ENCODE measurements at regions not wholly inside any gene's neighbourhood (a gene's known extent, or its start where the extent isn't known, plus 50 kb on each side); places are given as distances from the start of the nearest gene placed in this dataset.

- TF ChIP-seq YY1 (IDR thresholded peaks at IDR 0.05; ENCODE audit: insufficient read depth, insufficient read length) = no peak
- no peak for TF ChIP-seq SUZ12 (IDR thresholded peaks at IDR 0.05; ENCODE audit: extremely low read depth, insufficient read depth, insufficient read length)
- TF ChIP-seq ZNF274 (IDR thresholded peaks at IDR 0.05; ENCODE audit: low read depth, low read length) = no peak
These were observed 210.6 kb upstream of the ADGRL2 start for GRCh38 chr1:81590171-81590570.
